Gastroesophageal sphincter (tissue), 4 donors: ENCODE measurements at regions not wholly inside any gene's neighbourhood (a gene's known extent, or its start where the extent isn't known, plus 50 kb on each side); places are given as distances from the start of the nearest gene placed in this dataset.
A peak's percentile ranks its signal among the peaks of the same experiment; 100 is the strongest.

ENCODE experiments used
- ATAC-seq: fragments of 150-250 bp; one replicate; pipeline ENCODE4 v1.9.1; 2016; ENCODE audit warnings: mild to moderate bottlenecking, moderate library complexity
- H3K27ac ChIP-seq, 4 donors: fragments of 200-600 bp; sonication (generic) in 3 of 4; 1 replicate in 3 of 4; 2 replicates in 1 of 4; pipeline ENCODE4 v1.5.1; 2016 to 2019
- H3K27me3 ChIP-seq: fragments of 200-600 bp; sonication (generic); one replicate; pipeline ENCODE4 v1.5.1; 2019
- H3K36me3 ChIP-seq, 2 donors: fragments of 200-600 bp; sonication (generic); one replicate each; pipeline ENCODE4 v1.5.1; 2019; ENCODE audit warnings: control low read depth in 1 of 2
- H3K4me1 ChIP-seq, 3 donors: fragments of 200-600 bp; sonication (generic); 1 replicate in 2 of 3; 2 replicates in 1 of 3; pipeline ENCODE4 v1.5.1; 2016 to 2019; ENCODE audit warnings: control low read depth in 2 of 3
- H3K4me3 ChIP-seq, 2 donors: fragments of 200-600 bp; sonication (generic); one replicate each; pipeline ENCODE4 v1.5.1; 2019; ENCODE audit warnings: mild to moderate bottlenecking in 1 of 2, moderate library complexity in 1 of 2
- H3K9me3 ChIP-seq, 3 donors: fragments of 200-600 bp; sonication (generic); one replicate each; pipeline ENCODE4 v1.5.1; 2017 to 2019; ENCODE audit warnings: control low read depth in 2 of 3
- EP300 ChIP-seq: sonication (generic); formaldehyde crosslinking; IDR thresholded peaks from one replicate; pipeline ENCODE4 v1.6.1; 2017; ENCODE audit warnings: antibody characterized with exemption, mild to moderate bottlenecking
- POLR2A ChIP-seq, 2 donors: fragments of 450-650 bp; IDR thresholded peaks; one replicate each; pipeline ENCODE4 v1.6.1; 2017; ENCODE audit warnings: antibody characterized with exemption in 2 of 2, mild to moderate bottlenecking in 2 of 2, moderate library complexity in 1 of 2
- POLR2AphosphoS5 ChIP-seq: sonication (generic); formaldehyde crosslinking; IDR thresholded peaks from one replicate; pipeline ENCODE4 v1.6.1; 2017; ENCODE audit warnings: antibody characterized with exemption
- WGBS, 2 donors: methylation state at CpG; one replicate each; pipeline ENCODE4 v1.1.5; 2018; ENCODE audit warnings: low coverage in 1 of 2; 5-methylcytosine and 5-hydroxymethylcytosine counted together
- TF ChIP-seq, protein P1 (sequence below), 4 experiments: fragments of 200-600 bp in 2 of 4; fragments of 450-650 bp in 2 of 4; sonication (generic) in 1 of 4; IDR thresholded peaks; one replicate each; pipeline ENCODE4 v1.5.1; 2017 to 2019; ENCODE audit warnings: antibody characterized with exemption in 4 of 4, mild to moderate bottlenecking in 2 of 4, moderate library complexity in 2 of 4

DNA sequence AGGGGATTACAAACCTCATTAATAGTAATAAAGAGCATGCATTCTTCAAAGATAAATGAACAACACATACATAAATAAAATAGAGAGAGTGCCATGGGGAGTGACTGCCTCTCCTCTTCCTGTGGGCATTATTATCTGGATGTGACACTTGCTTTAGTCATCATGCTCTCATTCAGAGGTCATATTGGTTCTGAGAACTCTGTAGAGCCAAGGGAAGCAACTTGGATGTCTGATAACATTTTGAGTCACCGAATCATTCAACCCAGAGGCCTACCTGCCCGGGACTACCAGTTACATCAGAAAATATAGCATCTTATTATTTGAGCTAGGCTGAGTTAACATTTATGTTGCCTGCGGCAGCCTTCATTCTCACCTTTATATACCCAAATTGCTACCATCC, 489.5 kb downstream of the STIM2 start:
- Histone ChIP-seq H3K27ac (no peak overlapping the region), H3K9me3 (peaks cover 0 to 7% (median 0%) of the 10 kb centered on the region in 3 donors), H3K4me3 (no peak overlapping the region), H3K36me3 (no peaks in the 10 kb centered on the region), H3K27me3 (no peaks in the 10 kb centered on the region), H3K4me1 (no peaks in the 10 kb centered on the region)
- no peak for ATAC-seq
- TF ChIP-seq, protein P1, sequence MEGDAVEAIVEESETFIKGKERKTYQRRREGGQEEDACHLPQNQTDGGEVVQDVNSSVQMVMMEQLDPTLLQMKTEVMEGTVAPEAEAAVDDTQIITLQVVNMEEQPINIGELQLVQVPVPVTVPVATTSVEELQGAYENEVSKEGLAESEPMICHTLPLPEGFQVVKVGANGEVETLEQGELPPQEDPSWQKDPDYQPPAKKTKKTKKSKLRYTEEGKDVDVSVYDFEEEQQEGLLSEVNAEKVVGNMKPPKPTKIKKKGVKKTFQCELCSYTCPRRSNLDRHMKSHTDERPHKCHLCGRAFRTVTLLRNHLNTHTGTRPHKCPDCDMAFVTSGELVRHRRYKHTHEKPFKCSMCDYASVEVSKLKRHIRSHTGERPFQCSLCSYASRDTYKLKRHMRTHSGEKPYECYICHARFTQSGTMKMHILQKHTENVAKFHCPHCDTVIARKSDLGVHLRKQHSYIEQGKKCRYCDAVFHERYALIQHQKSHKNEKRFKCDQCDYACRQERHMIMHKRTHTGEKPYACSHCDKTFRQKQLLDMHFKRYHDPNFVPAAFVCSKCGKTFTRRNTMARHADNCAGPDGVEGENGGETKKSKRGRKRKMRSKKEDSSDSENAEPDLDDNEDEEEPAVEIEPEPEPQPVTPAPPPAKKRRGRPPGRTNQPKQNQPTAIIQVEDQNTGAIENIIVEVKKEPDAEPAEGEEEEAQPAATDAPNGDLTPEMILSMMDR (IDR thresholded peaks at IDR 0.05), result no peak
- no peak for TF ChIP-seq POLR2AphosphoS5
- no peak for TF ChIP-seq EP300
- TF ChIP-seq POLR2A (IDR thresholded peaks at IDR 0.05), result no peak
- 76 to 89% methylated on average over 1 to 3 of the region's 3 CpGs for WGBS, 2 donors

GRCh38 chr4:27357283-27357682, 496.6 kb downstream of the STIM2 start:
- ATAC-seq, result no peak
- Histone ChIP-seq H3K27me3 (no peaks in the 10 kb centered on the region), H3K4me3 (no peak overlapping the region), H3K4me1 (peaks cover 0 to 13% (median 0%) of the 10 kb centered on the region in 3 donors), H3K9me3 (peaks cover 0 to 7% (median 0%) of the 10 kb centered on the region in 3 donors), H3K27ac (no peak overlapping the region), H3K36me3 (no peaks in the 10 kb centered on the region)
- WGBS, 2 donors, result 35 to 39% methylated on average over 6 of the region's 6 CpGs
- TF ChIP-seq EP300 (no peak), POLR2AphosphoS5 (no peak), POLR2A (IDR thresholded peaks at IDR 0.05) (no peak)
- TF ChIP-seq, protein P1 (IDR thresholded peaks at IDR 0.05), result peak in 2 of 4 experiments; percentile 24 to 49

GRCh38 chr4:27358269-27358668, 497.6 kb downstream of the STIM2 start:
- Histone ChIP-seq H3K27ac (no peak overlapping the region), H3K36me3 (no peaks in the 10 kb centered on the region), H3K27me3 (no peaks in the 10 kb centered on the region), H3K4me1 (peaks cover 0 to 13% (median 0%) of the 10 kb centered on the region in 3 donors), H3K9me3 (peaks cover 0 to 5% (median 0%) of the 10 kb centered on the region in 3 donors), H3K4me3 (no peak overlapping the region)
- TF ChIP-seq EP300, result no peak
- TF ChIP-seq POLR2A (IDR thresholded peaks at IDR 0.05), result no peak
- TF ChIP-seq POLR2AphosphoS5, result no peak
- 40 to 49% methylated on average over 2 of the region's 2 CpGs for WGBS, 2 donors
- no peak for ATAC-seq

DNA sequence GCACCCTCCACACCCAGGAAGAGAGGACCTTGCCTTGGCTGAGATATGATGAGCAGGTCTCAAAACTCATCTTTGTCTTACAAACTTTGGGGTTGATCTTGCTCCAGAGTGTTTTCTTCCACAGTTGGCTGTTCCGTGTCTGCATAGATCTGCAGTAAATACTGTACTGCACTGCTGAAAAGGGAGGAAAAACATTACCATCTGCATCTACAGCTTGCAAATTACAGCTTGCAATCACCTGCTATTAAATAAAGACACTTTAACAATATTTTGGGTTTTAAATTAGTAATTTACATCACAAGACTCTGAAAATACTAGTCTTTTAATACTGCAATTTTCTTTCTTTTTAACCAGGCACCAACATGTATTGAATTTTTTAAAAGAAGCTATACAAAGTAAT, 499.5 kb downstream of the STIM2 start:
- no peaks in the 10 kb centered on the region for H3K27me3 ChIP-seq
- H3K9me3 ChIP-seq, result no peaks in the 10 kb centered on the region
- TF ChIP-seq POLR2AphosphoS5 (no peak), EP300 (no peak)
- H3K36me3 ChIP-seq, result no peaks in the 10 kb centered on the region
- H3K27ac ChIP-seq, result peak overlapping the region in 2 of 4 donors; percentile 16 to 30
- ATAC-seq, result no peak
- no peak overlapping the region for H3K4me3 ChIP-seq
- H3K4me1 ChIP-seq, result peaks cover 0 to 13% (median 0%) of the 10 kb centered on the region in 3 donors
- WGBS, 2 donors, result 55 to 69% methylated on average over 1 of the region's 1 CpG

DNA sequence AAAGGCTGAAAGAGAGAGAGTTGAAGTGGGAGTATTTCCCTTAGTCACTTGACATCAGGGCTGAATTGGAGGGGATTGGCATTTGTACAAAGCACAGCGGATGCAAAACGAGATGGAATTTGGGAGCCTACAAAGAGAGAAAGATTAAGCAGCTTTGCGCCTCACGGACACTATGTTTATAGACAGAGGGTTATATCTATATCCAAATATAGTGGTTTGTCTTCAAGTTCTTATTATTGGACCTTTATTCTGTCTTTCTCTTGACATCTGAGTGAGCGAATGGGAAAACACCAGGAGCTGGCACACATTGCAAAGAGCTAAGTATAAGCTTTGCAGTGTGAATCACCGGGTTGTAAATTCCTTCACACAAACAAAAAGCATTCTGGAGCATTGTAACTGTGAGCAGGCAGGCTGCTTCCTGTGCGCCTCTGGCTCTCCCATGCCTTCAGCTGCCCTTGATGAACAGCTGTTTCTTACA, 500.2 kb downstream of the STIM2 start:
- 2 to 25% methylated on average over 7 of the region's 7 CpGs for WGBS, 2 donors
- Histone ChIP-seq H3K36me3 (no peaks in the 10 kb centered on the region), H3K9me3 (no peaks in the 10 kb centered on the region), H3K4me1 (peaks cover 0 to 13% (median 0%) of the 10 kb centered on the region in 3 donors), H3K4me3 (no peak overlapping the region), H3K27ac (peak overlapping the region in 2 of 4 donors; percentile 30 to 45), H3K27me3 (no peaks in the 10 kb centered on the region)
- no peak for ATAC-seq
- no peak for TF ChIP-seq POLR2A (IDR thresholded peaks at IDR 0.05)
- TF ChIP-seq POLR2AphosphoS5, result no peak
- no peak for TF ChIP-seq EP300
- TF ChIP-seq, protein P1 (IDR thresholded peaks at IDR 0.05), result no peak

GRCh38 chr4:27364509-27364908, 503.9 kb downstream of the STIM2 start:
- Histone ChIP-seq H3K27me3 (no peaks in the 10 kb centered on the region), H3K4me1 (peaks cover 0 to 13% (median 0%) of the 10 kb centered on the region in 3 donors), H3K27ac (no peak overlapping the region), H3K36me3 (no peaks in the 10 kb centered on the region), H3K9me3 (no peaks in the 10 kb centered on the region), H3K4me3 (no peak overlapping the region)
- TF ChIP-seq POLR2A (IDR thresholded peaks at IDR 0.05) (no peak), POLR2AphosphoS5 (no peak), EP300 (no peak)
- TF ChIP-seq, protein P1 (IDR thresholded peaks at IDR 0.05), result no peak
- WGBS, 2 donors, result 91% methylated on average over 6 of the region's 6 CpGs; no CpG with 5 or more reads in 1 of the 2 donors
- no peak for ATAC-seq
